ENCODE measurements at regions not wholly inside any gene's neighbourhood (a gene's known extent, or its start where the extent isn't known, plus 50 kb on each side); places are given as distances from the start of the nearest gene placed in this dataset.

- H3K36me3 ChIP-seq = no peaks in the 10 kb centered on the region
- H3K27me3 ChIP-seq = no peaks in the 10 kb centered on the region
- no peak for DNase-seq
- H3K4me3 ChIP-seq = no peak overlapping the region
- 83 to 95% (median 86%) methylated on average over 1 of the region's 1 CpG for WGBS, 3 donors
- TF ChIP-seq CTCF (IDR thresholded peaks at IDR 0.05) = no peak
- TF ChIP-seq EP300 (IDR thresholded peaks at IDR 0.05) = no peak
- no peaks in the 10 kb centered on the region for H3K4me1 ChIP-seq (ENCODE audit: insufficient read depth)
- H3K27ac ChIP-seq = no peak overlapping the region
- no peaks in the 10 kb centered on the region for H3K9me3 ChIP-seq
- intact Hi-C loops (cut with DNase I) = no loop called here
Measured at GRCh38 chr16:59574296-59574695, 840.2 kb upstream of the GOT2 start.

- intact Hi-C loops (cut with DNase I) = no loop called here
- TF ChIP-seq EP300 (IDR thresholded peaks at IDR 0.05) = no peak
- Histone ChIP-seq H3K4me3 (no peak overlapping the region), H3K9me3 (no peaks in the 10 kb centered on the region), H3K36me3 (no peaks in the 10 kb centered on the region), H3K4me1 (ENCODE audit: insufficient read depth) (no peaks in the 10 kb centered on the region), H3K27me3 (no peaks in the 10 kb centered on the region), H3K27ac (no peak overlapping the region)
- 76 to 78% (median 76%) methylated on average over 5 of the region's 5 CpGs for WGBS, 3 donors
- DNase-seq = no peak
Measured at GRCh38 chr16:59573528-59574271, 839.6 kb upstream of the GOT2 start.

- Histone ChIP-seq H3K4me3 (no peak overlapping the region), H3K4me1 (ENCODE audit: insufficient read depth) (no peaks in the 10 kb centered on the region), H3K36me3 (no peaks in the 10 kb centered on the region), H3K27ac (no peak overlapping the region), H3K27me3 (no peaks in the 10 kb centered on the region), H3K9me3 (no peaks in the 10 kb centered on the region)
- intact Hi-C loops (cut with DNase I) = no loop called here
- WGBS, 3 donors = 77 to 86% (median 81%) methylated on average over 5 of the region's 5 CpGs
- TF ChIP-seq EP300 (IDR thresholded peaks at IDR 0.05) = no peak
- no peak for DNase-seq
Measured at GRCh38 chr16:59567496-59567895, 833.4 kb upstream of the GOT2 start.

- Histone ChIP-seq H3K9me3 (no peaks in the 10 kb centered on the region), H3K4me3 (no peak overlapping the region), H3K4me1 (ENCODE audit: insufficient read depth) (no peaks in the 10 kb centered on the region), H3K36me3 (no peaks in the 10 kb centered on the region), H3K27ac (no peak overlapping the region), H3K27me3 (no peaks in the 10 kb centered on the region)
- DNase-seq = no peak
- TF ChIP-seq POLR2A (IDR thresholded peaks at IDR 0.05) (no peak), CTCF (IDR thresholded peaks at IDR 0.05) (no peak), EP300 (IDR thresholded peaks at IDR 0.05) (no peak)
- intact Hi-C loops (cut with DNase I) = no loop called here
Measured at GRCh38 chr16:59566446-59566845, 832.3 kb upstream of the GOT2 start.

DNA sequence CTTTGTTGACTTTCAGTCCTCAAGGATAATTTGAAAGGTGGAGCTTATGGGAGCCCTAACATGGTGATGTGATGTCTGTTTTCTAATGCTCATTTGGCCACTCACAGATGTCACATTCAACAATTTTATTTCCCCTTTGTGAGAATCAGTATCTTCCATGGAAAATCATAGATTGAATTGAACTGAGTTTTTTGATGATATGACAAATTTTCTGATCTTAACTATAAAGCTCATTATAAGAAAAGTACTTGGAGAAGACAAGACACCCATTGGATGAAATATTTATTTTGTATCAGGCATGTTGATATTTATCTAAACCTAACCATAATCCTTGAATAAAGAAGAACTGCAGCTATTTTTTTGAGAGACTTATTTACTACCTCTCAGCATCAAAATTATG is 824.6 kb upstream of the GOT2 start:
- H3K4me1 ChIP-seq (ENCODE audit: insufficient read depth) = no peaks in the 10 kb centered on the region
- H3K27ac ChIP-seq = no peak overlapping the region
- no peak for DNase-seq
- H3K4me3 ChIP-seq = no peak overlapping the region
- no peaks in the 10 kb centered on the region for H3K36me3 ChIP-seq
- H3K27me3 ChIP-seq = no peaks in the 10 kb centered on the region
- TF ChIP-seq CTCF (IDR thresholded peaks at IDR 0.05) (no peak), POLR2A (IDR thresholded peaks at IDR 0.05) (no peak)
- H3K9me3 ChIP-seq = no peaks in the 10 kb centered on the region
- intact Hi-C loops (cut with DNase I) = no loop called here

Data from ovary (tissue), 7 donors.